Activated B cell treated with CpG ODN at 0.5 μM for 24 hours (primary cell): ENCODE measurements at regions not wholly inside any gene's neighbourhood (a gene's known extent, or its start where the extent isn't known, plus 50 kb on each side); places are given as distances from the start of the nearest gene placed in this dataset.
"Not testable (repeated sequence)": the region's sequence is repeated elsewhere in the genome, so short reads cannot be mapped to it uniquely, and the experiment has no call there.

Experiments used
- ATAC-seq: fragments of 200-7000 bp; cut with Tn5 transposase; one replicate; pipeline ENCODE4 v1.10.0; 2021; ENCODE audit warnings: low read depth, mild to moderate bottlenecking, moderate library complexity
- CTCF ChIA-PET: fragments of 350-600 bp; sonication (Branson Sonifier 250); formaldehyde crosslinking; loops from one replicate; lab custom pipeline; 2021; ENCODE audit warnings: antibody characterized with exemption; lab: Charles Lee
- POLR2A ChIA-PET: fragments of 350-600 bp; sonication (Branson Sonifier 250); formaldehyde crosslinking; loops from one replicate; lab custom pipeline; 2021; ENCODE audit warnings: antibody characterized with exemption; lab: Charles Lee
- DNase-seq: peaks from one replicate; pipeline ENCODE4 v3.0.0; 2022
- H3K27ac Mint-ChIP-seq: one replicate; pipeline ENCODE4 v1.8.0; 2020; ENCODE audit warnings: mixed read lengths
- H3K27me3 Mint-ChIP-seq: one replicate; pipeline ENCODE4 v1.8.0; 2021; ENCODE audit warnings: mixed read lengths
- H3K36me3 Mint-ChIP-seq: one replicate; pipeline ENCODE4 v1.8.0; 2021; ENCODE audit warnings: low read depth, mixed read lengths
- H3K4me1 Mint-ChIP-seq: one replicate; pipeline ENCODE4 v1.8.0; 2021; ENCODE audit warnings: mixed read lengths
- H3K4me3 Mint-ChIP-seq: one replicate; pipeline ENCODE4 v1.8.0; 2020; ENCODE audit warnings: mild to moderate bottlenecking, mixed read lengths
- H3K9me3 Mint-ChIP-seq: one replicate; pipeline ENCODE4 v1.8.0; 2020; ENCODE audit warnings: mixed read lengths
- CTCF ChIP-seq: fragments of 200-600 bp; IDR thresholded peaks from one replicate; pipeline ENCODE4 v1.8.0; 2022; ENCODE audit warnings: antibody characterized with exemption, mild to moderate bottlenecking
- intact Hi-C: fragments of 100-400 bp; cut with micrococcal nuclease; formaldehyde crosslinking; loops from one replicate; pipeline ENCODE4 v1.15.1; 2024

- DNase-seq: no peak
- no peak for ATAC-seq
- Mint-ChIP-seq H3K9me3 (peaks cover 22% of the 10 kb centered on the region), H3K4me3 (no peak overlapping the region), H3K4me1 (no peaks in the 10 kb centered on the region), H3K27ac (no peak overlapping the region), H3K36me3 (no peaks in the 10 kb centered on the region), H3K27me3 (no peaks in the 10 kb centered on the region)
- no peak for TF ChIP-seq CTCF
- CTCF ChIA-PET: no interaction called here
- intact Hi-C loops: no loop called here
- POLR2A ChIA-PET: no interaction called here
Observed at GRCh38 chr7:64431838-64432237, 118.1 kb downstream of the ZNF736 start.

GRCh38 chr7:64429232-64429631 is 115.5 kb downstream of the ZNF736 start:
- no peak overlapping the region for H3K4me3 Mint-ChIP-seq
- DNase-seq (no peak), ATAC-seq (no peak)
- H3K4me1 Mint-ChIP-seq: no peaks in the 10 kb centered on the region
- TF ChIP-seq CTCF: no peak
- no peaks in the 10 kb centered on the region for H3K27me3 Mint-ChIP-seq
- ChIA-PET POLR2A (no interaction called here), CTCF (no interaction called here)
- intact Hi-C loops: no loop called here
- H3K36me3 Mint-ChIP-seq: no peaks in the 10 kb centered on the region
- no peak overlapping the region for H3K27ac Mint-ChIP-seq
- peaks cover 19% of the 10 kb centered on the region for H3K9me3 Mint-ChIP-seq

GRCh38 chr7:64425436-64425835 is 111.7 kb downstream of the ZNF736 start:
- intact Hi-C loops, H3K4me1 Mint-ChIP-seq, CTCF ChIA-PET, H3K4me3 Mint-ChIP-seq, H3K36me3 Mint-ChIP-seq, H3K27me3 Mint-ChIP-seq, H3K27ac Mint-ChIP-seq, ATAC-seq, DNase-seq, POLR2A ChIA-PET: not testable (repeated sequence)
- peaks cover 33% of the 10 kb centered on the region for H3K9me3 Mint-ChIP-seq

- DNase-seq (no peak), ATAC-seq (no peak)
- Mint-ChIP-seq H3K27ac (no peak overlapping the region), H3K4me3 (no peak overlapping the region), H3K9me3 (peaks cover 12% of the 10 kb centered on the region), H3K27me3 (no peaks in the 10 kb centered on the region), H3K4me1 (no peaks in the 10 kb centered on the region), H3K36me3 (no peaks in the 10 kb centered on the region)
- no peak for TF ChIP-seq CTCF
- intact Hi-C loops: no loop called here
- ChIA-PET CTCF (no interaction called here), POLR2A (no interaction called here)
Observed at GRCh38 chr7:64407148-64407547, 93.4 kb downstream of the ZNF736 start.
